OCI-LY7 (cell line): ENCODE measurements at regions not wholly inside any gene's neighbourhood (a gene's known extent, or its start where the extent isn't known, plus 50 kb on each side); places are given as distances from the start of the nearest gene placed in this dataset.

Experiments
- EZH2phosphoT487 ChIP-seq: fragments of 200-600 bp; sonication (generic); IDR thresholded peaks from 2 replicates; pipeline ENCODE4 v1.6.1; 2018; ENCODE audit warnings: low read depth, borderline replicate concordance, mild to moderate bottlenecking, mixed run types, antibody characterized with exemption, low read length, moderate library complexity, mixed read lengths
- TF ChIP-seq, protein P1 (sequence below): fragments of 200-600 bp; sonication (generic); conservative IDR thresholded peaks from 2 replicates; pipeline ENCODE4 v1.5.1; 2014; ENCODE audit warnings: mild to moderate bottlenecking, antibody characterized with exemption, low read length, moderate library complexity, mixed read lengths

DNA sequence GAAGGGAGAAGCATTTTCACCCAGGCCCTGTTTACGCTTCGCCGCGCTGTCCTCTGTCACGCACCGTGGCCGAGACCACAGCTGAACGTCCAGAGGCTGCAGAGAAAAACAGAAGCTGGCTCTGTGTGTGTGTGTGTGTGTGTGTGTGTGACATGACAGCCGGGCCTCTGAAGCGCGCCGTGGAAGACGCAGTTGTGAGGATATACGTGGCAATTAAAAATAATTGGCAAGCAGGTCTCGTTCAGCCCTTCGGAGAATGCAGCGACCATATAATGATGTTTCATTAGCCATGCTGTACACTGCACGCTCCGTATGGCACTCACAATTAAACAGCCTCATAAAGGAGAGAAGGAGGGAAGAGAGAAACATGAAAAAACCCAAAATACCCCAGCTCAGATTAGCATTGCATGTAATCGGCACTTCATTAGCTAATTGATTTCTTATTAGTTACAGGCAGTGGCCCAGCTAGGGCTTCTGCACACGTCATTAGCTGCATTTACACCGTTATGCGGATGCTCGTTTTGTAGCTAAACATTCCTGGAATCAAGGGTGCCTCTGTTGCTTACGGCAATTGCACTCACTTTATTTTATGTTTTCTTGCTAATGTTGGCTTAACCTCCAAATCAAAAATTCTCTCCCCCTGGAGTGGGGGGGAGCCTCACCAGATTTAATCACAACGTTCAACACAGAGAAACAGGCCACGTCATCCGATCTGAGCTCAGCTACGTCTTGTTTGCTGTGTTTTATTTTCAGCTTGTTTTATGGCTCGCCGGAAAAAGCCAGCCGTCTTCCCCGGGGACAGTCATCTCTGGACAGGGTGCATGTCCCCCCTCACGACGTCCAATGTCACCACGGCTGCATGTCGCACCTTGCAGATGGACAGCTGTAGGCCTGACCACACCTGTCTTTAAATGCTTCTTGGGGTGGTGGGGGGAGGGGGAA, 74.6 kb upstream of the SHOX start:
- TF ChIP-seq, protein P1, sequence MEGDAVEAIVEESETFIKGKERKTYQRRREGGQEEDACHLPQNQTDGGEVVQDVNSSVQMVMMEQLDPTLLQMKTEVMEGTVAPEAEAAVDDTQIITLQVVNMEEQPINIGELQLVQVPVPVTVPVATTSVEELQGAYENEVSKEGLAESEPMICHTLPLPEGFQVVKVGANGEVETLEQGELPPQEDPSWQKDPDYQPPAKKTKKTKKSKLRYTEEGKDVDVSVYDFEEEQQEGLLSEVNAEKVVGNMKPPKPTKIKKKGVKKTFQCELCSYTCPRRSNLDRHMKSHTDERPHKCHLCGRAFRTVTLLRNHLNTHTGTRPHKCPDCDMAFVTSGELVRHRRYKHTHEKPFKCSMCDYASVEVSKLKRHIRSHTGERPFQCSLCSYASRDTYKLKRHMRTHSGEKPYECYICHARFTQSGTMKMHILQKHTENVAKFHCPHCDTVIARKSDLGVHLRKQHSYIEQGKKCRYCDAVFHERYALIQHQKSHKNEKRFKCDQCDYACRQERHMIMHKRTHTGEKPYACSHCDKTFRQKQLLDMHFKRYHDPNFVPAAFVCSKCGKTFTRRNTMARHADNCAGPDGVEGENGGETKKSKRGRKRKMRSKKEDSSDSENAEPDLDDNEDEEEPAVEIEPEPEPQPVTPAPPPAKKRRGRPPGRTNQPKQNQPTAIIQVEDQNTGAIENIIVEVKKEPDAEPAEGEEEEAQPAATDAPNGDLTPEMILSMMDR, result no peak
- TF ChIP-seq EZH2phosphoT487, result no peak
